Neural progenitor cell (in vitro differentiated cells): ENCODE measurements at regions not wholly inside any gene's neighbourhood (a gene's known extent, or its start where the extent isn't known, plus 50 kb on each side); places are given as distances from the start of the nearest gene placed in this dataset.

ENCODE experiments used
- EZH2 ChIP-seq: fragments of 200-600 bp; sonication (generic); IDR thresholded peaks from 2 replicates; pipeline ENCODE4 v1.6.1; 2017; ENCODE audit warnings: antibody characterized with exemption, mild to moderate bottlenecking, moderate library complexity
- EZH2phosphoT487 ChIP-seq: fragments of 200-600 bp; sonication (generic); IDR thresholded peaks from 2 replicates; pipeline ENCODE4 v1.6.1; 2017; ENCODE audit warnings: antibody characterized with exemption
- TF ChIP-seq, protein P1 (sequence below): fragments of 200-600 bp; sonication (generic); IDR thresholded peaks from 2 replicates; pipeline ENCODE4 v1.5.1; 2017; ENCODE audit warnings: antibody characterized with exemption, mild to moderate bottlenecking

- TF ChIP-seq, protein P1, sequence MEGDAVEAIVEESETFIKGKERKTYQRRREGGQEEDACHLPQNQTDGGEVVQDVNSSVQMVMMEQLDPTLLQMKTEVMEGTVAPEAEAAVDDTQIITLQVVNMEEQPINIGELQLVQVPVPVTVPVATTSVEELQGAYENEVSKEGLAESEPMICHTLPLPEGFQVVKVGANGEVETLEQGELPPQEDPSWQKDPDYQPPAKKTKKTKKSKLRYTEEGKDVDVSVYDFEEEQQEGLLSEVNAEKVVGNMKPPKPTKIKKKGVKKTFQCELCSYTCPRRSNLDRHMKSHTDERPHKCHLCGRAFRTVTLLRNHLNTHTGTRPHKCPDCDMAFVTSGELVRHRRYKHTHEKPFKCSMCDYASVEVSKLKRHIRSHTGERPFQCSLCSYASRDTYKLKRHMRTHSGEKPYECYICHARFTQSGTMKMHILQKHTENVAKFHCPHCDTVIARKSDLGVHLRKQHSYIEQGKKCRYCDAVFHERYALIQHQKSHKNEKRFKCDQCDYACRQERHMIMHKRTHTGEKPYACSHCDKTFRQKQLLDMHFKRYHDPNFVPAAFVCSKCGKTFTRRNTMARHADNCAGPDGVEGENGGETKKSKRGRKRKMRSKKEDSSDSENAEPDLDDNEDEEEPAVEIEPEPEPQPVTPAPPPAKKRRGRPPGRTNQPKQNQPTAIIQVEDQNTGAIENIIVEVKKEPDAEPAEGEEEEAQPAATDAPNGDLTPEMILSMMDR, result no peak
- no peak for TF ChIP-seq EZH2
- no peak for TF ChIP-seq EZH2phosphoT487
Measured at GRCh38 chr2:216300906-216301305, 71.4 kb downstream of the MARCHF4 start.
